ENCODE measurements at regions not wholly inside any gene's neighbourhood (a gene's known extent, or its start where the extent isn't known, plus 50 kb on each side); places are given as distances from the start of the nearest gene placed in this dataset.

GRCh38 chr4:120228086-120228485 is 161.4 kb upstream of the MAD2L1 start:
- no peak overlapping the region for H3K4me3 ChIP-seq (replicated peaks in 1 of 3)
- no peak overlapping the region for H3K27ac ChIP-seq
- no peaks in the 10 kb centered on the region for H3K9me3 ChIP-seq
- H3K27me3 ChIP-seq = no peaks in the 10 kb centered on the region
- intact Hi-C loops (cut with DNase I) = no loop called here
- H3K36me3 ChIP-seq = no peaks in the 10 kb centered on the region
- no peak for DNase-seq
- TF ChIP-seq POLR2A (IDR thresholded peaks at IDR 0.05) (no peak), CTCF (IDR thresholded peaks at IDR 0.05) (no peak)
- no peaks in the 10 kb centered on the region for H3K4me1 ChIP-seq
- WGBS, 2 donors = 59 to 68% methylated on average over 1 of the region's 1 CpG

GRCh38 chr4:120227554-120227953 is 160.9 kb upstream of the MAD2L1 start:
- Histone ChIP-seq H3K4me3 (replicated peaks in 1 of 3) (no peak overlapping the region), H3K9me3 (no peaks in the 10 kb centered on the region), H3K27ac (no peak overlapping the region), H3K4me1 (no peaks in the 10 kb centered on the region), H3K27me3 (no peaks in the 10 kb centered on the region), H3K36me3 (no peaks in the 10 kb centered on the region)
- 74 to 83% methylated on average over 1 of the region's 1 CpG for WGBS, 2 donors
- intact Hi-C loops (cut with DNase I) = no loop called here
- TF ChIP-seq POLR2A (IDR thresholded peaks at IDR 0.05) = no peak
- TF ChIP-seq CTCF (IDR thresholded peaks at IDR 0.05) = no peak
- DNase-seq = no peak

GRCh38 chr4:120225527-120225926 is 158.9 kb upstream of the MAD2L1 start:
- 89 to 94% methylated on average over 2 of the region's 2 CpGs for WGBS, 2 donors
- intact Hi-C loops (cut with DNase I) = no loop called here
- Histone ChIP-seq H3K27me3 (no peaks in the 10 kb centered on the region), H3K4me1 (no peaks in the 10 kb centered on the region), H3K4me3 (replicated peaks in 1 of 3) (no peak overlapping the region), H3K9me3 (no peaks in the 10 kb centered on the region), H3K36me3 (no peaks in the 10 kb centered on the region), H3K27ac (no peak overlapping the region)
- no peak for DNase-seq
- no peak for TF ChIP-seq CTCF (IDR thresholded peaks at IDR 0.05)
- TF ChIP-seq POLR2A (IDR thresholded peaks at IDR 0.05) = no peak

GRCh38 chr4:120218981-120219380 is 152.3 kb upstream of the MAD2L1 start:
- no peak overlapping the region for H3K27ac ChIP-seq
- H3K36me3 ChIP-seq = no peaks in the 10 kb centered on the region
- no peak for DNase-seq
- H3K9me3 ChIP-seq = no peaks in the 10 kb centered on the region
- H3K27me3 ChIP-seq = no peaks in the 10 kb centered on the region
- intact Hi-C loops (cut with DNase I) = no loop called here
- TF ChIP-seq CTCF (IDR thresholded peaks at IDR 0.05) (no peak), POLR2A (IDR thresholded peaks at IDR 0.05) (no peak)
- H3K4me3 ChIP-seq (replicated peaks in 1 of 3) = no peak overlapping the region
- H3K4me1 ChIP-seq = no peaks in the 10 kb centered on the region
- 90 to 91% methylated on average over 2 of the region's 2 CpGs for WGBS, 2 donors

GRCh38 chr4:120215350-120215749 is 148.7 kb upstream of the MAD2L1 start:
- TF ChIP-seq CTCF (IDR thresholded peaks at IDR 0.05) (no peak), POLR2A (IDR thresholded peaks at IDR 0.05) (no peak)

More at GRCh38 chr4:120215350-120215749, 148.7 kb upstream of the MAD2L1 start:
- no peak for DNase-seq
- 81 to 89% methylated on average over 1 of the region's 1 CpG for WGBS, 2 donors
- no peak overlapping the region for H3K4me3 ChIP-seq (replicated peaks in 1 of 3)
- intact Hi-C loops (cut with DNase I) = no loop called here
- H3K27me3 ChIP-seq = no peaks in the 10 kb centered on the region
- no peaks in the 10 kb centered on the region for H3K4me1 ChIP-seq
- H3K36me3 ChIP-seq = no peaks in the 10 kb centered on the region
- H3K9me3 ChIP-seq = no peaks in the 10 kb centered on the region
- no peak overlapping the region for H3K27ac ChIP-seq
